Suprapubic skin (tissue), 4 donors: ENCODE measurements at regions not wholly inside any gene's neighbourhood (a gene's known extent, or its start where the extent isn't known, plus 50 kb on each side); places are given as distances from the start of the nearest gene placed in this dataset.

Source experiments
- POLR2A ChIP-seq, 2 donors: fragments of 450-650 bp; IDR thresholded peaks; one replicate each; pipeline ENCODE4 v1.6.1; 2017; ENCODE audit warnings: antibody characterized with exemption in 2 of 2, mild to moderate bottlenecking in 2 of 2, moderate library complexity in 2 of 2
- POLR2AphosphoS5 ChIP-seq, 3 donors: sonication (generic); formaldehyde crosslinking; IDR thresholded peaks; one replicate each; pipeline ENCODE4 v1.6.1; 2017; ENCODE audit warnings: antibody characterized with exemption in 3 of 3
- TF ChIP-seq, protein P1 (sequence below), 2 donors: fragments of 200-600 bp in 1 of 2; fragments of 450-650 bp in 1 of 2; sonication (generic) in 1 of 2; IDR thresholded peaks; one replicate each; pipeline ENCODE4 v1.5.1; 2016 to 2019; ENCODE audit warnings: antibody characterized with exemption in 2 of 2, mild to moderate bottlenecking in 1 of 2, moderate library complexity in 1 of 2

DNA sequence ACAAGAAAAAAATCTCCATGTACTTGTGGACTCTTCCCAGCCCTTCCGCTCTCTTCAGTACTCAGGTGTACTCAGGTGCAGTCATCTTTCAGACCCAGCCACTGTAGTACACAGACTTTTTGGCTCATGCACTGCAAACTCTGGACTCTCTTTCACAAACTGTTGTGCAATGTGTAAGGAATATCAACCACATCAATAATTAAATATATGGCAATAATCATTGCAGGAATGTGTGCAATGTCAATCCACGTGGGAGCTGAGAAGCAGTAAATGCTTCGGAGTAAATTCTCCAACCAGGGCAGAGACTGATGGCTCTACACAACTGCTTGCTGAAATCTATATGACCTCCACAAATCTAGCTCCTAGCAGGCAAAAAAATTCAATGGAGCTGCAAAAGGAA is 287.3 kb upstream of the COL8A1 start:
- TF ChIP-seq, protein P1, sequence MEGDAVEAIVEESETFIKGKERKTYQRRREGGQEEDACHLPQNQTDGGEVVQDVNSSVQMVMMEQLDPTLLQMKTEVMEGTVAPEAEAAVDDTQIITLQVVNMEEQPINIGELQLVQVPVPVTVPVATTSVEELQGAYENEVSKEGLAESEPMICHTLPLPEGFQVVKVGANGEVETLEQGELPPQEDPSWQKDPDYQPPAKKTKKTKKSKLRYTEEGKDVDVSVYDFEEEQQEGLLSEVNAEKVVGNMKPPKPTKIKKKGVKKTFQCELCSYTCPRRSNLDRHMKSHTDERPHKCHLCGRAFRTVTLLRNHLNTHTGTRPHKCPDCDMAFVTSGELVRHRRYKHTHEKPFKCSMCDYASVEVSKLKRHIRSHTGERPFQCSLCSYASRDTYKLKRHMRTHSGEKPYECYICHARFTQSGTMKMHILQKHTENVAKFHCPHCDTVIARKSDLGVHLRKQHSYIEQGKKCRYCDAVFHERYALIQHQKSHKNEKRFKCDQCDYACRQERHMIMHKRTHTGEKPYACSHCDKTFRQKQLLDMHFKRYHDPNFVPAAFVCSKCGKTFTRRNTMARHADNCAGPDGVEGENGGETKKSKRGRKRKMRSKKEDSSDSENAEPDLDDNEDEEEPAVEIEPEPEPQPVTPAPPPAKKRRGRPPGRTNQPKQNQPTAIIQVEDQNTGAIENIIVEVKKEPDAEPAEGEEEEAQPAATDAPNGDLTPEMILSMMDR (IDR thresholded peaks at IDR 0.05): no peak
- no peak for TF ChIP-seq POLR2A (IDR thresholded peaks at IDR 0.05)
- no peak for TF ChIP-seq POLR2AphosphoS5 (IDR thresholded peaks at IDR 0.05)
